DMS79 treated with DMSO at 0.1 percent for 48 hours (cell line): ENCODE measurements at regions not wholly inside any gene's neighbourhood (a gene's known extent, or its start where the extent isn't known, plus 50 kb on each side); places are given as distances from the start of the nearest gene placed in this dataset.

Experiments
- DNase-seq: peaks from one replicate; lab custom pipeline; 2025; lab: John Stamatoyannopoulos, UW

DNA sequence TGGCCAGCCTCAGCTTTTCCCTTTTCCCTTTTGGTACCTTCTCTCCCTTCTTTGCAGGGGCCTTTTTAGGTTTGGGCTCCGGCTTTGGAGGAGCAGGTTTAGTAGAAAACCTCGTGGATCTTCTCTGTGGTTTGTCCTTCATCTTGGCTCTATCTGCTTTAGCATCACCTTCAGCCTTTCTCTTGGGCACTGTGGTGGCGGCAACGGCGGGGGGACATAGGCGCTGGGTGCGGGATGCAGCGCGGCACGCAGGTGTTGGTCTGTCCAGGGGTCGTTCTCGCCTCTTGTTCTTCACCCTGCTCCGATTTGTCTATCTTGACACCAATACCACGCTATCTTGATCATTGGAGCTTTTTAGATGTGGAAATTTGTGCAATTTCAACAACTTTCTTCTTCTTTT is 64.5 kb upstream of the SMAD3 start:
- no peak for DNase-seq

- no peak for DNase-seq
These were observed 63.0 kb upstream of the SMAD3 start for GRCh38 chr15:67002368-67002767.

DNA sequence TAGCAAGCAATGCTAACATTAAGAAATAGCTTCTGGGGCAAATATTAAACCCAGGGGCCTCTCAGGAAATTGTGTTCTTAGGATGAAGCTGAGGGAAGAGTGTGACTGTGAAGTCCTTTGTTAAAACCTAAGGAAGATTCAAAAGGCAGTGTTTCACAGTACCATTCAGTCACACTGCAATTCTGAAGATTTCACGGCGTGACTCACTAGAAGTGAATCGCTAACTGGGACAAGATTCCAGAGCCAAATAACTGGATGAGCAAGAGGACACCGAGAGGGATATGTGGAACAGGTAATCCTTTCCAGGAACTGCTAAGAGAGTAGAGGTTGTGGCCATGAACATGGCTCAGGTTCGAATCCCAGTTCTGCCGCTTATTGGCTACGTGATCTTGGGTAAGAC is 61.8 kb upstream of the SMAD3 start:
- DNase-seq = no peak

- DNase-seq = no peak
These were observed 61.3 kb upstream of the SMAD3 start for GRCh38 chr15:67004142-67004541.

- DNase-seq = no peak
These were observed 60.0 kb upstream of the SMAD3 start for GRCh38 chr15:67005294-67005996.

DNA sequence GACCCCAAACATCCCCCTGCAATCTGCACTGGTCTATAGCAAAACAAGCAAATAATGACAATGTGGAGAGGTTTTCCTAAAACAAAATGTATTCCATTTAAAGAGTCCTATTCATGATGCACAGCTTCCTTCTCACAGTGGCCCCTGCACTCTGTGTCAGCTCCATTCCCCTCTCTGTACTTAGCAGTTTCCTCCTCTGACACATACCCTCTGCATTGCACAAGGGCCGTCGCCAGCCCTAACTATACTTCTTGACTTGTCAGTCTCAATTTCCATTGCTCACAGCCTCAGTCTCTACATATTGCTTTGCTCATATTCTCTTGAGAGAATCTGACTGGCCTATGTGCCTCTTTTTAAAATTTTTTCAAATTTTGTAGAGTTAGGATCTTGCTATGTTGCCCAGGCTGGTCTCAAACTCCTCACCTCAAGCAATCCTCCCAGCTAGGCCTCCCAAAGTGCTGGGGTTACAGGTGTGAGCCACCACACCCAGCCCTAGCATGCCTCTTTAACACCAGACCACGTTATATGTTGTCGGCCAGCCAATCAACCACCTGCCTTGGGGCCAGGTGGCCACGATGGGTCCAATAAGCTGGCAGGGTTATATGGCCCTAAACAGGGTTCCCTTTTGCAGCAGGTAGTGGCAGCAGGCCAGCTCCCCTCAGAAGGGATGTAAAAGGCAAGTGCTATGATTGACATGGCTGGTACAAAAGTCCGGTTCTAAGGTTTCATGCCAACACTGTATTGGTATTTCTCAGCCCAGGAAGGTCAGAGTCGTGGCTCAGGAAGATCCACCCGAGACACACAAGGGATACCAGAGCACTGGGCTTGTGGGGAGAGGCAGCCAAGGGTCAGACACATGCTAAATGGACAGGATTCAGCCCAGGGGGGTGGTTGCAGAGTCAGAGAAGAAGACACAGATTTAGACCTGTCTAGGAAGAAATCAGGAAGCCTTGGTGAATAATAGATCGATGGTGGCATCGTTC is 59.0 kb upstream of the SMAD3 start:
- DNase-seq = no peak

DNA sequence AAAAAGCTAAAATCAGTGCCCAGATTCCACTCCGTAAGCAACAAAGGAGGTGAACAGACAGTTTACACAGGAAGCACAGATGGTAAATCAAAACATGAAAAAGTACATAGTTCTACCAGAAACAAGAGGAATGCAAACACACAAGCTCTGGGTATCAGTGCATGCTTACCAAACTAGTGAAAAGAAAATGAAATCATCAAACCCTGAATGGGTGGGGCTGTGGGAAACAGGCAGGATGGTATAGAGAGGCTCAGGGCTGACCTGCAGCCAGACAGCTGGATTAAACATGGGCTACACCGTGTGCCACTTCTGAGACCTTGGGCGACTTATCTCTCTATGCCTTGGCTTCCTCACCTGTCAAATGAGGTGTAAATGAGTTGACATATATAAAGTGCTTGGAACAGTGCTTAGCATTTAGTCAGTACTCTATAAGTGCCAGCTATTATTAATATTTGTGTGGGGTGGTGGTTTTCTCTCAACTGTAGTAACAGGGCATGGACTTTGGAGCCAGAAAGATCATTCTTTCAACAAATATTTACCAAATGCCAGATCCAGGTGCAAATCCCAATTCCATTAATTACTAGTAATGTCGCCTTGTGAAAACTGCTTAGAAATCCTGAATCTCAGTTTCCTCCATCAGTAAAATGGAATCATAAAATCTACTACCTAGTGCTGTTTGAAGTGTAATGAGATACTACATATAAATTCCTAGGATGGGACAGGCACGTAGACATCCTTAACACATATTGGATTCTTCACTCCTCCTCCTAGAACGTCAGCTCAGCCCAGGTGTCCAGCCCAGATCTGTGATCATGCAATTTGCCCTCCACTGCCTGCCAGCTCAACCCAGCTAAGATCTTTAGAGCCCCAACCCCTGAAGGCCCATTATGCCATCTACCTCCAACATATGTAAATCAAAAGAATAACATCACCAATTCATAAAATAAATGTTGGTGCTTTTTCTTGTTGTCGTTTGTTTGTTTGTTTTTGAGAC is 55.5 kb upstream of the SMAD3 start:
- no peak for DNase-seq

DNA sequence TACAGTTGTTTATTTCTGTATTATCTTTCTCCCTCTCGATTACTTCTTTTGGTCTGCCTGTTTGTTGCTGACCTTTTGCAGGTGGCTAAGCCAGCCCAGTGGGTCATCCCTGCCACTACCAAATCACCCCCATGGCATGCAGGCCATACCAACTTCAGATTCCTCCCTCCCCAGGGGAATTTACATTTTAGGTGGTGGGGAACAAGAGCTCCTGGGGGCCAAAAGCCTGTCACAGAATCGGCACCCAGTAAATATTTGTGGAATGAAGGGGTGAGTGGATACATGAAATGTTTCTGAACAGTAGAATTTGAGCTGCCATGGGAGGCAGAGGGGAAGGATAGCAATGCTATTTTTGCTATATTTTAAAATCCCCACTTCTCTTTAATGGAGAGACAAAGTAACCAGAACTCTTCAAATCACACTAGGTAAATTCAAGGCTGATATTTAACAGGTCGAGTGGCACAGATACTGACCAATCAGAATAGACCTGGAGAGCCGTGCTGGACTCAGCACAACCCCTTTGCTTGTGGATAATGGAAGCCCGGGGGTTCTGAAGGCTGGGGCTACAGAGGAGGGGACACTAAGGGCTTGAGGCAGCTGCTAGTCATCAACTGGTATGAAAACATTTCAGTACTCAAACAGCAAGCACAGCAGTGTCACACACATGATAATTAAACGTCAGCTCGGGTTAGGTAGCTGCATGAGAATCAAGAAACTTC is 54.3 kb upstream of the SMAD3 start:
- DNase-seq = no peak

- no peak for DNase-seq
These were observed 53.8 kb upstream of the SMAD3 start for GRCh38 chr15:67011617-67012005.

GRCh38 chr15:67013696-67014095 is 51.7 kb upstream of the SMAD3 start:
- DNase-seq = peak; percentile 5
